HG03175 (cell line): ENCODE measurements at regions not wholly inside any gene's neighbourhood (a gene's known extent, or its start where the extent isn't known, plus 50 kb on each side); places are given as distances from the start of the nearest gene placed in this dataset.
"Not testable (repeated sequence)": the region's sequence is repeated elsewhere in the genome, so short reads cannot be mapped to it uniquely, and the experiment has no call there.

Source experiments
- ATAC-seq: cut with Tn5 transposase; IDR thresholded peaks from one replicate; pipeline ENCODE4 v1.9.1; 2021; ENCODE audit warnings: mild to moderate bottlenecking, moderate library complexity; ENCODE audit not compliant: unreplicated experiment

- ATAC-seq: no peak
Measured at GRCh38 chr7:20839196-20839735, 52.6 kb upstream of the SP8 start.

- ATAC-seq: no peak
Measured at GRCh38 chr7:20839987-20840386, 53.3 kb upstream of the SP8 start.

- no peak for ATAC-seq
Measured at GRCh38 chr7:20846791-20847190, 60.1 kb upstream of the SP8 start.

- no peak for ATAC-seq
Measured at GRCh38 chr7:20858951-20859350, 72.3 kb upstream of the SP8 start.

- ATAC-seq: no peak
Measured at GRCh38 chr7:20861468-20861867, 74.8 kb upstream of the SP8 start.

- ATAC-seq: no peak
Measured at GRCh38 chr7:20862554-20862953, 75.9 kb upstream of the SP8 start.

- no peak for ATAC-seq
Measured at GRCh38 chr7:20864221-20864620, 77.5 kb upstream of the SP8 start.

- no peak for ATAC-seq
Measured at GRCh38 chr7:20865684-20866083, 79.0 kb upstream of the SP8 start.

GRCh38 chr7:20870977-20871376 lies 84.3 kb upstream of the SP8 start:
- no peak for ATAC-seq

GRCh38 chr7:20892776-20893175 lies 106.1 kb upstream of the SP8 start:
- ATAC-seq: no peak

- no peak for ATAC-seq
Measured at GRCh38 chr7:20894806-20895205, 108.1 kb upstream of the SP8 start.

- no peak for ATAC-seq
Measured at GRCh38 chr7:20895563-20895962, 108.9 kb upstream of the SP8 start.

- no peak for ATAC-seq
Measured at GRCh38 chr7:20896996-20897395, 110.3 kb upstream of the SP8 start.

- no peak for ATAC-seq
Measured at GRCh38 chr7:20906801-20907453, 120.2 kb upstream of the SP8 start.

- no peak for ATAC-seq
Measured at GRCh38 chr7:20911081-20911480, 124.4 kb upstream of the SP8 start.

- ATAC-seq: no peak
Measured at GRCh38 chr7:20913853-20914252, 127.2 kb upstream of the SP8 start.

- ATAC-seq: no peak
Measured at GRCh38 chr7:20916311-20916710, 129.6 kb upstream of the SP8 start.

- ATAC-seq: no peak
Measured at GRCh38 chr7:20917603-20918002, 130.9 kb upstream of the SP8 start.

- ATAC-seq: no peak
Measured at GRCh38 chr7:20918156-20918555, 131.5 kb upstream of the SP8 start.

- not testable (repeated sequence) for ATAC-seq
Measured at GRCh38 chr7:20927178-20927577, 140.5 kb upstream of the SP8 start.

GRCh38 chr7:20927976-20928375 lies 141.3 kb upstream of the SP8 start:
- ATAC-seq: no peak

- no peak for ATAC-seq
Measured at GRCh38 chr7:20929199-20929598, 142.5 kb upstream of the SP8 start.

- ATAC-seq: no peak
Measured at GRCh38 chr7:20931739-20932138, 145.1 kb upstream of the SP8 start.
